ENCODE measurements at regions not wholly inside any gene's neighbourhood (a gene's known extent, or its start where the extent isn't known, plus 50 kb on each side); places are given as distances from the start of the nearest gene placed in this dataset.
A peak's percentile ranks its signal among the peaks of the same experiment; 100 is the strongest.

DNA sequence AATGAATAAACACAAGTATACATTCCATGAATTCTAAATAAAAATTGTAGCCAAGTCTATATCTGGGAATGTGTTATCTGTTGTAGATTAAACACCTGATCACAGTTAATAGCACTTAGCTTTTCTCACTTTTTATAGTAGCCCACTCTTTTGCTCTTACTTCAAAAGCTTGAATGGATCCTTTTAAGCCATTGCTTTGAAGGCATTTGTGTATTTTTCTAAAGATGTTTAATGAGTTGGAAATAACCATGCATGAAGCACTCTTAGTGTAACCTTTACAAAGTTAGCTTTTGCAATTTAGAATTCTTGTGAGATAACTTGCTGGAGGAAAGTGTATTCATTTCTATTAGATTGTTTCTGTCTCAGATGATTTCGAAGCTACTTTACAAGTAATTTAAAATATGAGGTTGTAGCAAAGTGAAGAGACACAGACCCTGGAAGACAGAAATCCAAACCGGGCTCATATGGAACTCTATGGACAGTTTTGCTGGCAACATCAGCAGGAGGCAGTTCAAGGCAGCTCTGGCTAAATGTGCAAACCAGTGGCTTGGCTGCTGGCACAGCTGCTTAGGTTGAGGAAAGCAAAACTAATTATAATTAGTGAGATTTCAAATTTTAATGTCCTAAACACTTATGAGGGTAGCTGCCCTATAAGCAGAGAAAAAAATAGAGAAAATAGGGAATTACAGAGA, 469.8 kb upstream of the ZEB2 start:
- Histone ChIP-seq H3K27me3 (ENCODE audit: insufficient read depth) (no peaks in the 10 kb centered on the region), H3K27ac (ENCODE audit: low read depth) (no peak overlapping the region), H3K36me3 (ENCODE audit: insufficient read depth) (0 out of 2 replicates have a peak, but pooled peaks cover 5% of the 10 kb centered on the region), H3K4me3 (no peak overlapping the region), H4K20me1 (replicated peaks; ENCODE audit: insufficient read depth) (no peaks in the 10 kb centered on the region), H3F3A (replicated peaks; ENCODE audit: low read depth) (no peaks in the 10 kb centered on the region), H2AFZ (no peak overlapping the region), H3K9me2 (ENCODE audit: insufficient read depth) (no peaks in the 10 kb centered on the region), H3K79me2 (replicated peaks; ENCODE audit: insufficient read depth) (no peaks in the 10 kb centered on the region), H3K4me2 (no peak overlapping the region), H3K4me1 (ENCODE audit: insufficient read depth) (peaks cover 5% of the 10 kb centered on the region; the same call in 1 of the 2 replicates)
- peaks cover 33% of the 10 kb centered on the region for H3K9me3 Mint-ChIP-seq
- H3K36me3 Mint-ChIP-seq (ENCODE audit: low read depth), result peaks cover 43% of the 10 kb centered on the region
- H3K27ac Mint-ChIP-seq, result peak overlapping the region; percentile 37; the same call in 1 of the 2 replicates
- no peak overlapping the region for H3K4me3 Mint-ChIP-seq
- peaks cover 4% of the 10 kb centered on the region for H3K27me3 Mint-ChIP-seq (ENCODE audit: insufficient read depth, low read depth, poor library complexity)
- ATAC-seq (no peak), DNase-seq (ENCODE audit: low spot score) (no peak)
- H3K4me1 Mint-ChIP-seq, result peaks cover 19% of the 10 kb centered on the region
- TF ChIP-seq NANOG (IDR thresholded peaks at IDR 0.05; ENCODE audit: borderline replicate concordance) (no peak), JUNB (IDR thresholded peaks at IDR 0.05; ENCODE audit: unreplicated experiment) (no peak), CREB1 (CRISPR knock-in tag; IDR thresholded peaks at IDR 0.05; ENCODE audit: low read depth) (no peak), EZH2 (IDR thresholded peaks at IDR 0.05; ENCODE audit: low read depth, unreplicated experiment) (no peak), STAT1 (IDR thresholded peaks at IDR 0.05; ENCODE audit: unreplicated experiment) (no peak), EZH2phosphoT487 (IDR thresholded peaks at IDR 0.05; ENCODE audit: unreplicated experiment) (no peak), ZNF331 (CRISPR knock-in tag; IDR thresholded peaks at IDR 0.05; ENCODE audit: low read depth) (no peak), ZNF114 (CRISPR knock-in tag; IDR thresholded peaks at IDR 0.05) (no peak), POLR2AphosphoS5 (IDR thresholded peaks at IDR 0.05; ENCODE audit: low read depth) (no peak)
- TF ChIP-seq, protein P1, sequence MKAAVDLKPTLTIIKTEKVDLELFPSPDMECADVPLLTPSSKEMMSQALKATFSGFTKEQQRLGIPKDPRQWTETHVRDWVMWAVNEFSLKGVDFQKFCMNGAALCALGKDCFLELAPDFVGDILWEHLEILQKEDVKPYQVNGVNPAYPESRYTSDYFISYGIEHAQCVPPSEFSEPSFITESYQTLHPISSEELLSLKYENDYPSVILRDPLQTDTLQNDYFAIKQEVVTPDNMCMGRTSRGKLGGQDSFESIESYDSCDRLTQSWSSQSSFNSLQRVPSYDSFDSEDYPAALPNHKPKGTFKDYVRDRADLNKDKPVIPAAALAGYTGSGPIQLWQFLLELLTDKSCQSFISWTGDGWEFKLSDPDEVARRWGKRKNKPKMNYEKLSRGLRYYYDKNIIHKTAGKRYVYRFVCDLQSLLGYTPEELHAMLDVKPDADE (IDR thresholded peaks at IDR 0.05), result no peak
- TF ChIP-seq, protein P2, sequence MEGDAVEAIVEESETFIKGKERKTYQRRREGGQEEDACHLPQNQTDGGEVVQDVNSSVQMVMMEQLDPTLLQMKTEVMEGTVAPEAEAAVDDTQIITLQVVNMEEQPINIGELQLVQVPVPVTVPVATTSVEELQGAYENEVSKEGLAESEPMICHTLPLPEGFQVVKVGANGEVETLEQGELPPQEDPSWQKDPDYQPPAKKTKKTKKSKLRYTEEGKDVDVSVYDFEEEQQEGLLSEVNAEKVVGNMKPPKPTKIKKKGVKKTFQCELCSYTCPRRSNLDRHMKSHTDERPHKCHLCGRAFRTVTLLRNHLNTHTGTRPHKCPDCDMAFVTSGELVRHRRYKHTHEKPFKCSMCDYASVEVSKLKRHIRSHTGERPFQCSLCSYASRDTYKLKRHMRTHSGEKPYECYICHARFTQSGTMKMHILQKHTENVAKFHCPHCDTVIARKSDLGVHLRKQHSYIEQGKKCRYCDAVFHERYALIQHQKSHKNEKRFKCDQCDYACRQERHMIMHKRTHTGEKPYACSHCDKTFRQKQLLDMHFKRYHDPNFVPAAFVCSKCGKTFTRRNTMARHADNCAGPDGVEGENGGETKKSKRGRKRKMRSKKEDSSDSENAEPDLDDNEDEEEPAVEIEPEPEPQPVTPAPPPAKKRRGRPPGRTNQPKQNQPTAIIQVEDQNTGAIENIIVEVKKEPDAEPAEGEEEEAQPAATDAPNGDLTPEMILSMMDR (conservative IDR thresholded peaks at IDR 0.05; ENCODE audit: low read depth in 2 of 2), result no peak
- TF ChIP-seq, protein P3, sequence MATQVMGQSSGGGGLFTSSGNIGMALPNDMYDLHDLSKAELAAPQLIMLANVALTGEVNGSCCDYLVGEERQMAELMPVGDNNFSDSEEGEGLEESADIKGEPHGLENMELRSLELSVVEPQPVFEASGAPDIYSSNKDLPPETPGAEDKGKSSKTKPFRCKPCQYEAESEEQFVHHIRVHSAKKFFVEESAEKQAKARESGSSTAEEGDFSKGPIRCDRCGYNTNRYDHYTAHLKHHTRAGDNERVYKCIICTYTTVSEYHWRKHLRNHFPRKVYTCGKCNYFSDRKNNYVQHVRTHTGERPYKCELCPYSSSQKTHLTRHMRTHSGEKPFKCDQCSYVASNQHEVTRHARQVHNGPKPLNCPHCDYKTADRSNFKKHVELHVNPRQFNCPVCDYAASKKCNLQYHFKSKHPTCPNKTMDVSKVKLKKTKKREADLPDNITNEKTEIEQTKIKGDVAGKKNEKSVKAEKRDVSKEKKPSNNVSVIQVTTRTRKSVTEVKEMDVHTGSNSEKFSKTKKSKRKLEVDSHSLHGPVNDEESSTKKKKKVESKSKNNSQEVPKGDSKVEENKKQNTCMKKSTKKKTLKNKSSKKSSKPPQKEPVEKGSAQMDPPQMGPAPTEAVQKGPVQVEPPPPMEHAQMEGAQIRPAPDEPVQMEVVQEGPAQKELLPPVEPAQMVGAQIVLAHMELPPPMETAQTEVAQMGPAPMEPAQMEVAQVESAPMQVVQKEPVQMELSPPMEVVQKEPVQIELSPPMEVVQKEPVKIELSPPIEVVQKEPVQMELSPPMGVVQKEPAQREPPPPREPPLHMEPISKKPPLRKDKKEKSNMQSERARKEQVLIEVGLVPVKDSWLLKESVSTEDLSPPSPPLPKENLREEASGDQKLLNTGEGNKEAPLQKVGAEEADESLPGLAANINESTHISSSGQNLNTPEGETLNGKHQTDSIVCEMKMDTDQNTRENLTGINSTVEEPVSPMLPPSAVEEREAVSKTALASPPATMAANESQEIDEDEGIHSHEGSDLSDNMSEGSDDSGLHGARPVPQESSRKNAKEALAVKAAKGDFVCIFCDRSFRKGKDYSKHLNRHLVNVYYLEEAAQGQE (IDR thresholded peaks at IDR 0.05; ENCODE audit: unreplicated experiment), result no peak
- TF ChIP-seq, protein P4, sequence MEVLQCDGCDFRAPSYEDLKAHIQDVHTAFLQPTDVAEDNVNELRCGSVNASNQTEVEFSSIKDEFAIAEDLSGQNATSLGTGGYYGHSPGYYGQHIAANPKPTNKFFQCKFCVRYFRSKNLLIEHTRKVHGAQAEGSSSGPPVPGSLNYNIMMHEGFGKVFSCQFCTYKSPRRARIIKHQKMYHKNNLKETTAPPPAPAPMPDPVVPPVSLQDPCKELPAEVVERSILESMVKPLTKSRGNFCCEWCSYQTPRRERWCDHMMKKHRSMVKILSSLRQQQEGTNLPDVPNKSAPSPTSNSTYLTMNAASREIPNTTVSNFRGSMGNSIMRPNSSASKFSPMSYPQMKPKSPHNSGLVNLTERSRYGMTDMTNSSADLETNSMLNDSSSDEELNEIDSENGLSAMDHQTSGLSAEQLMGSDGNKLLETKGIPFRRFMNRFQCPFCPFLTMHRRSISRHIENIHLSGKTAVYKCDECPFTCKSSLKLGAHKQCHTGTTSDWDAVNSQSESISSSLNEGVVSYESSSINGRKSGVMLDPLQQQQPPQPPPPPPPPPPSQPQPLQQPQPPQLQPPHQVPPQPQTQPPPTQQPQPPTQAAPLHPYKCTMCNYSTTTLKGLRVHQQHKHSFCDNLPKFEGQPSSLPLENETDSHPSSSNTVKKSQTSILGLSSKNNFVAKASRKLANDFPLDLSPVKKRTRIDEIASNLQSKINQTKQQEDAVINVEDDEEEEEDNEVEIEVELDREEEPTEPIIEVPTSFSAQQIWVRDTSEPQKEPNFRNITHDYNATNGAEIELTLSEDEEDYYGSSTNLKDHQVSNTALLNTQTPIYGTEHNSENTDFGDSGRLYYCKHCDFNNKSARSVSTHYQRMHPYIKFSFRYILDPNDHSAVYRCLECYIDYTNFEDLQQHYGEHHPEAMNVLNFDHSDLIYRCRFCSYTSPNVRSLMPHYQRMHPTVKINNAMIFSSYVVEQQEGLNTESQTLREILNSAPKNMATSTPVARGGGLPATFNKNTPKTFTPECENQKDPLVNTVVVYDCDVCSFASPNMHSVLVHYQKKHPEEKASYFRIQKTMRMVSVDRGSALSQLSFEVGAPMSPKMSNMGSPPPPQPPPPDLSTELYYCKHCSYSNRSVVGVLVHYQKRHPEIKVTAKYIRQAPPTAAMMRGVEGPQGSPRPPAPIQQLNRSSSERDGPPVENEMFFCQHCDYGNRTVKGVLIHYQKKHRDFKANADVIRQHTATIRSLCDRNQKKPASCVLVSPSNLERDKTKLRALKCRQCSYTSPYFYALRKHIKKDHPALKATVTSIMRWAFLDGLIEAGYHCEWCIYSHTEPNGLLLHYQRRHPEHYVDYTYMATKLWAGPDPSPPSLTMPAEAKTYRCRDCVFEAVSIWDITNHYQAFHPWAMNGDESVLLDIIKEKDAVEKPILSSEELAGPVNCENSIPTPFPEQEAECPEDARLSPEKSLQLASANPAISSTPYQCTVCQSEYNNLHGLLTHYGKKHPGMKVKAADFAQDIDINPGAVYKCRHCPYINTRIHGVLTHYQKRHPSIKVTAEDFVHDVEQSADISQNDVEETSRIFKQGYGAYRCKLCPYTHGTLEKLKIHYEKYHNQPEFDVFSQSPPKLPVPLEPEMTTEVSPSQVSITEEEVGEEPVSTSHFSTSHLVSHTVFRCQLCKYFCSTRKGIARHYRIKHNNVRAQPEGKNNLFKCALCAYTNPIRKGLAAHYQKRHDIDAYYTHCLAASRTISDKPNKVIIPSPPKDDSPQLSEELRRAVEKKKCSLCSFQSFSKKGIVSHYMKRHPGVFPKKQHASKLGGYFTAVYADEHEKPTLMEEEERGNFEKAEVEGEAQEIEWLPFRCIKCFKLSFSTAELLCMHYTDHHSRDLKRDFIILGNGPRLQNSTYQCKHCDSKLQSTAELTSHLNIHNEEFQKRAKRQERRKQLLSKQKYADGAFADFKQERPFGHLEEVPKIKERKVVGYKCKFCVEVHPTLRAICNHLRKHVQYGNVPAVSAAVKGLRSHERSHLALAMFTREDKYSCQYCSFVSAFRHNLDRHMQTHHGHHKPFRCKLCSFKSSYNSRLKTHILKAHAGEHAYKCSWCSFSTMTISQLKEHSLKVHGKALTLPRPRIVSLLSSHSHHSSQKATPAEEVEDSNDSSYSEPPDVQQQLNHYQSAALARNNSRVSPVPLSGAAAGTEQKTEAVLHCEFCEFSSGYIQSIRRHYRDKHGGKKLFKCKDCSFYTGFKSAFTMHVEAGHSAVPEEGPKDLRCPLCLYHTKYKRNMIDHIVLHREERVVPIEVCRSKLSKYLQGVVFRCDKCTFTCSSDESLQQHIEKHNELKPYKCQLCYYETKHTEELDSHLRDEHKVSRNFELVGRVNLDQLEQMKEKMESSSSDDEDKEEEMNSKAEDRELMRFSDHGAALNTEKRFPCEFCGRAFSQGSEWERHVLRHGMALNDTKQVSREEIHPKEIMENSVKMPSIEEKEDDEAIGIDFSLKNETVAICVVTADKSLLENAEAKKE (CRISPR knock-in tag; IDR thresholded peaks at IDR 0.05), result no peak

Measured in GM23338 (cell line).